Breast epithelium (tissue), 3 donors: ENCODE measurements at regions not wholly inside any gene's neighbourhood (a gene's known extent, or its start where the extent isn't known, plus 50 kb on each side); places are given as distances from the start of the nearest gene placed in this dataset.

ENCODE experiments used
- CTCF ChIP-seq, 3 donors: fragments of 450-650 bp; IDR thresholded peaks; one replicate each; pipeline ENCODE4 v1.5.1; 2016 to 2017; ENCODE audit warnings: antibody characterized with exemption in 3 of 3, mild to moderate bottlenecking in 3 of 3, moderate library complexity in 3 of 3
- POLR2A ChIP-seq: fragments of 450-650 bp; IDR thresholded peaks from one replicate; pipeline ENCODE4 v1.6.1; 2016; ENCODE audit warnings: antibody characterized with exemption, mild to moderate bottlenecking, moderate library complexity

GRCh38 chr4:186428481-186428880 is 126.9 kb downstream of the MTNR1A start:
- no peak for TF ChIP-seq CTCF (IDR thresholded peaks at IDR 0.05)
- no peak for TF ChIP-seq POLR2A
